OCI-LY7 (cell line): ENCODE measurements at regions not wholly inside any gene's neighbourhood (a gene's known extent, or its start where the extent isn't known, plus 50 kb on each side); places are given as distances from the start of the nearest gene placed in this dataset.

ENCODE experiments used
- EZH2phosphoT487 ChIP-seq: fragments of 200-600 bp; sonication (generic); IDR thresholded peaks from 2 replicates; pipeline ENCODE4 v1.6.1; 2018; ENCODE audit warnings: low read depth, borderline replicate concordance, mild to moderate bottlenecking, mixed run types, antibody characterized with exemption, low read length, moderate library complexity, mixed read lengths
- TF ChIP-seq, protein P1 (sequence below): fragments of 200-600 bp; sonication (generic); conservative IDR thresholded peaks from 2 replicates; pipeline ENCODE4 v1.5.1; 2014; ENCODE audit warnings: mild to moderate bottlenecking, antibody characterized with exemption, low read length, moderate library complexity, mixed read lengths

DNA sequence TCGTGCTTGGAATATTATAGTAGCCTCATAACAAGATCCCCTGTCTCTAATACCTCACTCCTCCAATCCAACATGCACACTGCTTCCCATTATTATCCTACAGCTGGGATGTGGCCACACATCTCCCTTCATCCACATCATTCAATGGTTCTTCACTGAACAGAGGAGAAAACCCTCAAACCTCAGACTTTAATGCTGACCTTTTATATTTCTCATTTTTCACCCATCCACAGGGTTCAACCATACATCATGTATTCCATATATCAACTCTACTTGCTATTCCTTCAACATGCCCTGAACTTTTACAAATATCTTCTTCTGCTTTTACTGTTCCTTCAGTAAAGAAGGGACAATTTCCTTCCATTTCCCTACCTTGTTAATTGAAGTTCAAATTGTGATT, 396.8 kb downstream of the TLE4 start:
- TF ChIP-seq, protein P1, sequence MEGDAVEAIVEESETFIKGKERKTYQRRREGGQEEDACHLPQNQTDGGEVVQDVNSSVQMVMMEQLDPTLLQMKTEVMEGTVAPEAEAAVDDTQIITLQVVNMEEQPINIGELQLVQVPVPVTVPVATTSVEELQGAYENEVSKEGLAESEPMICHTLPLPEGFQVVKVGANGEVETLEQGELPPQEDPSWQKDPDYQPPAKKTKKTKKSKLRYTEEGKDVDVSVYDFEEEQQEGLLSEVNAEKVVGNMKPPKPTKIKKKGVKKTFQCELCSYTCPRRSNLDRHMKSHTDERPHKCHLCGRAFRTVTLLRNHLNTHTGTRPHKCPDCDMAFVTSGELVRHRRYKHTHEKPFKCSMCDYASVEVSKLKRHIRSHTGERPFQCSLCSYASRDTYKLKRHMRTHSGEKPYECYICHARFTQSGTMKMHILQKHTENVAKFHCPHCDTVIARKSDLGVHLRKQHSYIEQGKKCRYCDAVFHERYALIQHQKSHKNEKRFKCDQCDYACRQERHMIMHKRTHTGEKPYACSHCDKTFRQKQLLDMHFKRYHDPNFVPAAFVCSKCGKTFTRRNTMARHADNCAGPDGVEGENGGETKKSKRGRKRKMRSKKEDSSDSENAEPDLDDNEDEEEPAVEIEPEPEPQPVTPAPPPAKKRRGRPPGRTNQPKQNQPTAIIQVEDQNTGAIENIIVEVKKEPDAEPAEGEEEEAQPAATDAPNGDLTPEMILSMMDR = no peak
- no peak for TF ChIP-seq EZH2phosphoT487
